H1 (cell line): ENCODE measurements at regions not wholly inside any gene's neighbourhood (a gene's known extent, or its start where the extent isn't known, plus 50 kb on each side); places are given as distances from the start of the nearest gene placed in this dataset.

Experiments
- CTCF ChIA-PET: fragments of 300-600 bp; sonication (Branson Sonifier 250); formaldehyde crosslinking; loops from one replicate; lab custom pipeline; 2021; ENCODE audit not compliant: partially characterized antibody; lab: Charles Lee
- POLR2A ChIA-PET: fragments of 300-600 bp; sonication (Branson Sonifier 250); formaldehyde crosslinking; loops from one replicate; lab custom pipeline; 2021; ENCODE audit warnings: inconsistent platforms; ENCODE audit not compliant: partially characterized antibody; lab: Charles Lee
- DNase-seq, 2 experiments: peaks; one replicate each; pipeline versions ENCODE4 v3.0.0 to v3.0.0-alpha.2; 2010 to 2022; ENCODE audit warnings: low spot score in 2 of 2, low read depth in 1 of 2, mixed read lengths in 1 of 2
- FAIRE-seq: peaks from 2 replicates; lab custom pipeline; 2011; peaks lifted over from hg19 to GRCh38; lab: Jason Lieb, UNC
- H2AFZ ChIP-seq: 2 replicates; pipeline ENCODE4 v1.8.1; 2012; ENCODE audit warnings: low read length, inconsistent platforms
- H2AK5ac ChIP-seq: 2 replicates; pipeline ENCODE4 v1.6.1; 2013; ENCODE audit warnings: low read depth, low read length
- H2BK120ac ChIP-seq: replicated peaks from 2 replicates; pipeline ENCODE3; 2013; ENCODE audit warnings: low read depth, low read length, inconsistent platforms
- H2BK12ac ChIP-seq: 2 replicates; pipeline ENCODE4 v1.6.1; 2013; ENCODE audit warnings: low read depth, low read length
- H2BK15ac ChIP-seq: 2 replicates; pipeline ENCODE4 v1.6.1; 2013; ENCODE audit warnings: low read length
- H2BK20ac ChIP-seq: 2 replicates; pipeline ENCODE4 v1.6.1; 2013; ENCODE audit warnings: low read length
- H2BK5ac ChIP-seq: 2 replicates; pipeline ENCODE4 v1.6.1; 2013; ENCODE audit warnings: low read depth, low read length
- H3K14ac ChIP-seq: 2 replicates; pipeline ENCODE4 v1.6.1; 2013; ENCODE audit warnings: inconsistent platforms; ENCODE audit not compliant: insufficient read length
- H3K18ac ChIP-seq: 2 replicates; pipeline ENCODE4 v1.6.1; 2013; ENCODE audit warnings: low read length; ENCODE audit errors: extremely low read depth
- H3K23ac ChIP-seq: 2 replicates; pipeline ENCODE4 v1.6.1; 2013; ENCODE audit warnings: inconsistent platforms; ENCODE audit not compliant: insufficient read length
- H3K23me2 ChIP-seq: 2 replicates; pipeline ENCODE4 v1.6.1; 2013; ENCODE audit warnings: low read depth, low read length
- H3K27ac ChIP-seq: 2 replicates; pipeline ENCODE4 v1.6.1; 2011; ENCODE audit warnings: low read depth, low read length, inconsistent platforms
- H3K27me3 ChIP-seq, 4 experiments: replicated peaks in 1 of 4; 1 replicate in 1 of 4; 2 replicates in 3 of 4; pipeline versions ENCODE4 v1.6.1 to v1.8.1; 2011 to 2013; ENCODE audit warnings: low read length in 3 of 4, mild to moderate bottlenecking in 3 of 4, inconsistent platforms in 2 of 4, mixed read lengths in 2 of 4, moderate library complexity in 1 of 4; ENCODE audit not compliant: control insufficient read depth in 3 of 4, insufficient read depth in 3 of 4; ENCODE audit errors: extremely low read depth in 1 of 4
- H3K36me3 ChIP-seq, 4 experiments: 2 replicates each; pipeline versions ENCODE4 v1.6.1 to v1.8.1; 2011 to 2013; ENCODE audit warnings: mild to moderate bottlenecking in 4 of 4, low read length in 3 of 4, moderate library complexity in 2 of 4, control low read depth in 1 of 4, inconsistent platforms in 1 of 4; ENCODE audit not compliant: insufficient read depth in 4 of 4, control insufficient read depth in 2 of 4
- H3K4ac ChIP-seq: replicated peaks from 2 replicates; pipeline ENCODE3; 2013; ENCODE audit warnings: low read length, low read depth, mixed read lengths, inconsistent platforms; ENCODE audit not compliant: insufficient read length
- H3K4me1 ChIP-seq, 4 experiments: replicated peaks in 1 of 4; 1 replicate in 1 of 4; 2 replicates in 3 of 4; pipeline versions ENCODE4 v1.6.1 to v1.8.1; 2011 to 2013; ENCODE audit warnings: low read length in 3 of 4, inconsistent platforms in 2 of 4, mixed read lengths in 1 of 4; ENCODE audit not compliant: insufficient read depth in 4 of 4, control insufficient read depth in 3 of 4
- H3K4me2 ChIP-seq, 2 experiments: 2 replicates each; pipeline versions ENCODE4 v1.6.1 to v1.8.1; 2011 to 2013; ENCODE audit warnings: low read depth in 2 of 2, low read length in 2 of 2, control low read depth in 1 of 2, inconsistent platforms in 1 of 2, mild to moderate bottlenecking in 1 of 2; ENCODE audit not compliant: insufficient read depth in 1 of 2
- H3K4me3 ChIP-seq, 4 experiments: fragments of 200-600, 300-600 bp in 1 of 4; sonication (generic), shearing (Covaris generic), sonication (Bioruptor Twin) in 1 of 4; 2 replicates each; pipeline versions ENCODE4 v1.5.1 to v1.8.1; 2011 to 2016; ENCODE audit warnings: low read length in 4 of 4, low read depth in 3 of 4, control low read depth in 2 of 4, inconsistent platforms in 2 of 4, mild to moderate bottlenecking in 2 of 4, mixed read lengths in 1 of 4, moderate library complexity in 1 of 4; ENCODE audit not compliant: insufficient read depth in 2 of 4; ENCODE audit errors: extremely low read depth in 1 of 4
- H3K56ac ChIP-seq: replicated peaks from 2 replicates; pipeline ENCODE3; 2013; ENCODE audit warnings: low read depth, mild to moderate bottlenecking, mixed read lengths, low read length, inconsistent platforms; ENCODE audit not compliant: insufficient read length
- H3K79me1 ChIP-seq: 2 replicates; pipeline ENCODE4 v1.6.1; 2013; ENCODE audit warnings: low read depth, low read length, control low read depth
- H3K79me2 ChIP-seq, 2 experiments: 2 replicates each; pipeline versions ENCODE4 v1.6.1 to v1.8.1; 2012 to 2013; ENCODE audit warnings: low read length in 2 of 2, mild to moderate bottlenecking in 2 of 2, inconsistent platforms in 1 of 2; ENCODE audit not compliant: insufficient read depth in 2 of 2, control insufficient read depth in 1 of 2
- H3K9ac ChIP-seq, 4 experiments: replicated peaks in 1 of 4; 1 replicate in 1 of 4; 2 replicates in 3 of 4; pipeline versions ENCODE4 v1.6.1 to v1.8.1; 2011 to 2013; ENCODE audit warnings: low read depth in 3 of 4, low read length in 3 of 4, control low read depth in 2 of 4, mild to moderate bottlenecking in 2 of 4, moderate library complexity in 2 of 4, inconsistent platforms in 1 of 4; ENCODE audit errors: extremely low read depth in 1 of 4
- H3K9me3 ChIP-seq, 2 experiments: 2 replicates each; pipeline versions ENCODE4 v1.6.1 to v1.8.1; 2012 to 2013; ENCODE audit warnings: mild to moderate bottlenecking in 2 of 2, moderate library complexity in 2 of 2, control low read depth in 1 of 2, inconsistent platforms in 1 of 2, low read depth in 1 of 2, low read length in 1 of 2, mixed read lengths in 1 of 2; ENCODE audit not compliant: insufficient read depth in 2 of 2
- H4K20me1 ChIP-seq, 2 experiments: replicated peaks in 1 of 2; 2 replicates each; pipeline versions ENCODE3 to v1.8.1; 2011 to 2013; ENCODE audit warnings: inconsistent platforms in 2 of 2, low read length in 2 of 2, mild to moderate bottlenecking in 1 of 2; ENCODE audit not compliant: insufficient read depth in 2 of 2, control insufficient read depth in 1 of 2
- H4K5ac ChIP-seq: 2 replicates; pipeline ENCODE4 v1.6.1; 2013; ENCODE audit warnings: low read length, low read depth, mixed read lengths, inconsistent platforms; ENCODE audit not compliant: insufficient read length
- H4K8ac ChIP-seq: 2 replicates; pipeline ENCODE4 v1.8.0; 2013; ENCODE audit warnings: mild to moderate bottlenecking, moderate library complexity, low read length, inconsistent platforms; ENCODE audit not compliant: insufficient read depth; ENCODE audit errors: extremely low read depth
- H4K91ac ChIP-seq: replicated peaks from 2 replicates; pipeline ENCODE3; 2013; ENCODE audit warnings: low read length, mixed read lengths, inconsistent platforms; ENCODE audit not compliant: insufficient read length
- CBX5 ChIP-seq: fragments of 300-800, 300-1000 bp; sonication (generic); IDR thresholded peaks from 2 replicates; pipeline ENCODE4 v1.7.1; 2016; ENCODE audit warnings: antibody characterized with exemption, low read length, low read depth
- CREB1 ChIP-seq: IDR thresholded peaks from 2 replicates; pipeline ENCODE4 v1.6.1; 2012; ENCODE audit warnings: inconsistent platforms
- EZH2 ChIP-seq: fragments of 200-600 bp; sonication (generic); IDR thresholded peaks from 2 replicates; pipeline ENCODE4 v1.7.1; 2012; ENCODE audit warnings: low read depth, mild to moderate bottlenecking, moderate library complexity, low read length, inconsistent platforms; ENCODE audit not compliant: severe bottlenecking
- GABPA ChIP-seq: IDR thresholded peaks from 2 replicates; pipeline ENCODE4 v1.6.1; 2011; ENCODE audit warnings: mild to moderate bottlenecking, low read length, moderate library complexity, borderline replicate concordance; ENCODE audit not compliant: insufficient read depth
- KDM4A ChIP-seq: IDR thresholded peaks from one replicate; pipeline ENCODE4 v1.7.1; 2012; ENCODE audit warnings: low read depth, mild to moderate bottlenecking, moderate library complexity, low read length, inconsistent platforms; ENCODE audit not compliant: severe bottlenecking
- KDM5A ChIP-seq: fragments of 200-600 bp; IDR thresholded peaks from 2 replicates; pipeline ENCODE4 v1.7.1; 2012; ENCODE audit warnings: mild to moderate bottlenecking, low read length, inconsistent platforms, mixed read lengths
- PHF8 ChIP-seq: fragments of 200-600 bp; sonication (generic); conservative IDR thresholded peaks from 2 replicates; pipeline ENCODE4 v1.7.1; 2012; ENCODE audit warnings: low read depth, mild to moderate bottlenecking, inconsistent platforms, low read length, moderate library complexity
- RAD21 ChIP-seq, 2 experiments: IDR thresholded peaks in 1 of 2; conservative IDR thresholded peaks in 1 of 2; 2 replicates each; pipeline ENCODE4 v1.6.1; 2011; ENCODE audit warnings: low read depth in 2 of 2, low read length in 2 of 2, improper control_type of control experiment in 1 of 2, inconsistent platforms in 1 of 2, mild to moderate bottlenecking in 1 of 2, moderate library complexity in 1 of 2
- SP2 ChIP-seq: IDR thresholded peaks from 2 replicates; pipeline ENCODE4 v1.6.1; 2012; ENCODE audit warnings: mild to moderate bottlenecking, low read length, inconsistent platforms
- WGBS, 2 experiments: shearing (Covaris generic) in 1 of 2; methylation state at CpG; one replicate each; pipeline versions ENCODE4 v1.1.6 to v1.1.7; 2013 to 2015; ENCODE audit warnings: low lambda C conversion rate in 2 of 2, mixed read lengths in 2 of 2, inconsistent platforms in 1 of 2, low coverage in 1 of 2, missing lambda C conversion rate in 1 of 2; ENCODE audit not compliant: insufficient replicate concordance in 2 of 2, insufficient coverage in 1 of 2, insufficient read length in 1 of 2; ENCODE audit errors: extremely low coverage in 1 of 2, missing lambda C conversion rate in 1 of 2; 5-methylcytosine and 5-hydroxymethylcytosine counted together

- Histone ChIP-seq H3K79me2 (no peaks in the 10 kb centered on the region), H3K36me3 (no peaks in the 10 kb centered on the region), H3K56ac (no peak overlapping the region), H3K4me1 (no peaks in the 10 kb centered on the region), H3K9ac (no peak overlapping the region), H4K20me1 (no peaks in the 10 kb centered on the region), H3K23me2 (no peaks in the 10 kb centered on the region), H3K9me3 (no peaks in the 10 kb centered on the region), H4K5ac (no peak overlapping the region), H2AFZ (no peak overlapping the region), H3K23ac (no peak overlapping the region), H2AK5ac (no peak overlapping the region), H2BK20ac (no peak overlapping the region), H2BK15ac (no peak overlapping the region), H2BK120ac (no peak overlapping the region), H3K27me3 (no peaks in the 10 kb centered on the region), H3K79me1 (no peaks in the 10 kb centered on the region), H3K14ac (no peak overlapping the region), H4K91ac (no peak overlapping the region), H3K4ac (no peak overlapping the region), H3K4me2 (no peak overlapping the region), H3K27ac (no peak overlapping the region), H2BK12ac (no peak overlapping the region), H3K18ac (no peak overlapping the region), H4K8ac (no peak overlapping the region), H3K4me3 (no peak overlapping the region), H2BK5ac (no peak overlapping the region)
- TF ChIP-seq RAD21 (IDR thresholded peaks at IDR 0.05 in 1 of 2, conservative IDR thresholded peaks at IDR 0.05 in 1 of 2; ENCODE audit: low read depth in 2 of 2, low read length in 2 of 2) (peak; percentile 33 to 47; a peak in 3 of 4 replicates), EZH2 (no peak), CBX5 (no peak), KDM4A (no peak), SP2 (no peak), GABPA (no peak), CREB1 (no peak), KDM5A (no peak), PHF8 (no peak)
- ChIA-PET CTCF (interaction anchor here (0.7 kb wide), 1 partner anchor 362 kb away, joined by 3 read pairs; no protein-coding TSS in a partner anchor), POLR2A (no interaction called here)
- no peak for DNase-seq
- no peak for FAIRE-seq
- 69% methylated on average over 3 of the region's 3 CpGs; no CpG with 5 or more reads in 1 of the 2 experiments for WGBS, 2 experiments
These were observed 366.4 kb downstream of the KIF16B start for GRCh38 chr20:16206817-16207216.
